ENCODE measurements at regions not wholly inside any gene's neighbourhood (a gene's known extent, or its start where the extent isn't known, plus 50 kb on each side); places are given as distances from the start of the nearest gene placed in this dataset.

DNA sequence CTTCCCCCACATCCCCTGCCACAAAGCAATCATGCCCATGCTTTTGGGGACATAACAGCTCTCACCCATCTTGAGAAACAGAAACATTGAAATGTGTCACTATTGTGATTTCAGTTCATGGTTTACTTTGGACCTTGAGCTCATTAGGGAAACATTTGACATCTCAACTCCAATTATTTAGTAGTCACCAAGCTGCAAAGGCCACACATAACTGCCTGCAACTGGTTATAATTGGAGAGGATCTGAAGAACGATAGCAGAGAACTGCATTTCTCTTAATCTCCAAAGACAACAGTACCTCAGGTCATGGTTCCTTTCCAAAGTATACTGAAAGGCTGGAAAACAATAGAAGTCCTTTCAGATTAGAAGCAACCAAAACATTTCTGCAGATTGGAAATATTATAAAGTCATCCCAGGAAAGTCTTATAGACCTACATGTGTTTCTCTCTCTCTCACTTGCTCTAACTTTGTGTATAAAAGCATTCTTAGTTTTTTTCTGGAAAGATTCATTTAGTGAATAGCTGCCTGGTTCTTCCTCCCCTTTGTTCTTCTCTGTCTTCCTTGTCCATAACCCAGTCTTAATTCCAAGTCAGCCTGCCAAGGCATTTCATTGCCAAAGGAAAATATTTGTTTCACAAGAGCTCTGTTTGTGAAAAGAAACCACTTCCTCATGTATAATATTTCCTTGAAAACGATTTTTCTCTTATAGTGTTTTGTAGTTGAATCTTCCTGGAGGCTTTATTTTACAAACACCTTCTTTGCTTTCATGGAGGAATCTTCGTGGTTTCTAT, 426.8 kb downstream of the ADGRL2 start:
- TF ChIP-seq, protein P1, sequence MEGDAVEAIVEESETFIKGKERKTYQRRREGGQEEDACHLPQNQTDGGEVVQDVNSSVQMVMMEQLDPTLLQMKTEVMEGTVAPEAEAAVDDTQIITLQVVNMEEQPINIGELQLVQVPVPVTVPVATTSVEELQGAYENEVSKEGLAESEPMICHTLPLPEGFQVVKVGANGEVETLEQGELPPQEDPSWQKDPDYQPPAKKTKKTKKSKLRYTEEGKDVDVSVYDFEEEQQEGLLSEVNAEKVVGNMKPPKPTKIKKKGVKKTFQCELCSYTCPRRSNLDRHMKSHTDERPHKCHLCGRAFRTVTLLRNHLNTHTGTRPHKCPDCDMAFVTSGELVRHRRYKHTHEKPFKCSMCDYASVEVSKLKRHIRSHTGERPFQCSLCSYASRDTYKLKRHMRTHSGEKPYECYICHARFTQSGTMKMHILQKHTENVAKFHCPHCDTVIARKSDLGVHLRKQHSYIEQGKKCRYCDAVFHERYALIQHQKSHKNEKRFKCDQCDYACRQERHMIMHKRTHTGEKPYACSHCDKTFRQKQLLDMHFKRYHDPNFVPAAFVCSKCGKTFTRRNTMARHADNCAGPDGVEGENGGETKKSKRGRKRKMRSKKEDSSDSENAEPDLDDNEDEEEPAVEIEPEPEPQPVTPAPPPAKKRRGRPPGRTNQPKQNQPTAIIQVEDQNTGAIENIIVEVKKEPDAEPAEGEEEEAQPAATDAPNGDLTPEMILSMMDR (IDR thresholded peaks at IDR 0.05; ENCODE audit: low read depth, low read length): no peak
- TF ChIP-seq POLR2A (IDR thresholded peaks at IDR 0.05; ENCODE audit: extremely low read depth, insufficient read length): no peak
- no peak for TF ChIP-seq MYC (IDR thresholded peaks at IDR 0.05; ENCODE audit: low read depth, low read length)
- TF ChIP-seq, protein P2, sequence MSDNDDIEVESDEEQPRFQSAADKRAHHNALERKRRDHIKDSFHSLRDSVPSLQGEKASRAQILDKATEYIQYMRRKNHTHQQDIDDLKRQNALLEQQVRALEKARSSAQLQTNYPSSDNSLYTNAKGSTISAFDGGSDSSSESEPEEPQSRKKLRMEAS (IDR thresholded peaks at IDR 0.05; ENCODE audit: low read depth, low read length): no peak

Data from NB4 (cell line).